Mucosa of gallbladder (tissue), 1 donor: ENCODE measurements at regions not wholly inside any gene's neighbourhood (a gene's known extent, or its start where the extent isn't known, plus 50 kb on each side); places are given as distances from the start of the nearest gene placed in this dataset.

Experiments
- DNase-seq: peaks from one replicate; pipeline ENCODE4 v3.0.0-alpha.2; 2020; ENCODE audit warnings: low spot score
- donor health status: DM: no; HTN: no; CAD: no.

DNA sequence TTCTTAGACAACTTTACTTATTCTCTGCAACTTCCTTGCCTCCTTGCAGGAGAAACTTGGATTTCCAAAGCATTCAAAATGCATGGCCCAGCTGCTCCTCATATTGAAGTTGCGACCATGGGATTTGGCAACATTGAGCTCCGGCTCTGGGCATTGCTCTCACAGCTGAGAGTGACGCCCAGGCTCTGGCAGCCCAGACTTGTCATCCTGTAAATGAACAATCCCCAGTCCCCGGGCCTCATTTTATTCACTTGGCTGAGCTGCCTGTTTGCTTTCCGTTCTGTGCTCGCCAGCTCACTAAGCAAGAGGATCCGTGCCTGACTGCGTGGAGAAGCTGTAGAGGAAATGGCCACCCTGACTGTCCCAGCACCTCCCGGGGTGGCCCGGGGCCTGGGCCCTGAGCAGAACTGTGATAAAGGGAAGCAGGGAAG lies 119.5 kb upstream of the CD93 start:
- DNase-seq: peak; percentile 66

DNA sequence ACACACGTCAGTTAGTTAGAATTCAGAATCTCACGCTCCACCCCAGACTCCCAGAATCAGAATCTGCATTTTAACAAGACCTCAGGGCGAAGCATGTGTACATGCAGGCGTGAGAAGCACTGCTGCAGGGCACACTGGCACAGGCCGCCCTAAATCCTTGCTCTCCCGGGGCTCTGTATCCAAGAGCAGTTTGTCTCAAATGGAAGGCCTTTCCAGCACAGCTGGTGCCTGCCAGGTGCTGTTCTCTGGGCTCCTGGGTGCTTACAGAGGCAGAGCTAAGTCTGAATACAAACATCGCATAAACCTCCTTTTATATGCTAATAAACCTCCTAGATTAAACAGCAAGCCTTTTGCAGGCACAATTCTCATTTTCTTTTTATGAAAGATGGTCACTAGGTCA lies 119.1 kb upstream of the CD93 start:
- DNase-seq: no peak

DNA sequence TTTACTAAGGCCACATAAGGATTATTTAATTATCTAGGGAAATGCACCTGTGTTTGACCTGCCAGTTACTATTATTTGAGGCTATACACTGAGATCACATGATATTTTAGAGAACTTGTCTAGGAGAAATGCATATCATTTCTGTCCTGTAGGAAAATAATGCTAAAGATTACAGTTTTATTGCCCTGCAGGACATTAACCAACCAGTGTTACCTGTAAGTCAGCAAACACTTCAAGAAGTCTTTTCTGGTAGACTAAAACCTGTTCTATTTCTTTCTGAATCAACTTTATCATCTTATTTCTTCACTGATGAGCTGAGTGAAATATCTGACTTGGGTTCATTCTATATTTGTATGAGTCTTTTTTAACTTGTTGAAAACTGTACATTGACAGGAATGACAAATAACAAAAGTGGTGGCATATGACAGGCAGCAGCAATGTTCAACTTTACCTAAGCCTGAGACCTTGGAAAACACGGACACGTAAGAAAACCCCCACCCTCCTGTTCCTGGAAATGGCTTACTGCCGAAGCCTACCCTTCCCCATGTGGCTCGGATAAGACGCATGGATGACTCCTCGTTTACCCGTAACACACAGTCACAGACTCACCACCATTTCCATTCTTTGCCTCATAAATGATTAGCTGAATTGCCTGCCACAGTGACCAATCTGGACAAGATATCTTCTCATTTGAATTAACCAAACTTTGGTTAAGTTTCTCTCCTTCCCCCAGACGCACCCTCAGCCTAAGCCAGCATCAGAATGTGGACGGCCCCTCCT lies 118.0 kb upstream of the CD93 start:
- no peak for DNase-seq

DNA sequence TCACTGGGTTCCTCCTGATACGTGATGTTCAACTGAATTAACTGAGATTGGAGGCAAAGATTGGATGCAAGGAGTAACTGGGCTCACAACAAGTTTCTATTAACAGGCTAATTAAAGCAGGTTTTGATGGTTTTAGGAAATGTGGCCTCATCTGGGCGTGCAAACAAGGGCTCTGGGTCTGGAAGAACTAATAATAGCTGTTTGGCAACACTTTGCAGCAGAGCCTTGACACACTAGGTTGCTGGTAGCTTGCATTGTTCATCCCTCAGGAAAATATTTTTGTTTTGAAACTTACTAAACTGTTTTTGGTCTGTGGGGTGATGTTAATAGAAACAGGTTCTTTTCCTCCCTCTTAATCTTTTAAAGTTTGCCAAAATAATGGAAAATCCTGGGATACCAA lies 117.2 kb upstream of the CD93 start:
- DNase-seq: no peak

DNA sequence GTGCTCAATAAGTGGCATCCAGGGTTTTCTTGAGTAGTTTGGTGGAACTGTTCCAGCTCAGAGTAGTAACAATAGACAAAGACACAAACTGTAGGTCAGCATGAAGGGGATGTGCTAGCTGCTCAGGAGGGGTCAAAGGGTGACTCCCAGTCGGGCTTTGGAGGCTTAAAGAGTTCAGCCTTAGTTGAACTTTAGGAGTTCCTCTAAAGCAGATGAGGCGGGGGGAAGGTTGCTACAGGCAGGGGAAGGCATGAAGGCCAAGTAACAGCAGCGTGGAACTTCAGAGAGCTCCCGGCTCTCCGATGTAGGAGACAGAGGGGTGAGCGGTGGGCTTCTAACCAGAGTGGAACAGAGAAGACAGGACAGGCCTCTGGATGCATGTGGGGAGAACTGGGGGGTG lies 115.5 kb upstream of the CD93 start:
- DNase-seq: no peak

DNA sequence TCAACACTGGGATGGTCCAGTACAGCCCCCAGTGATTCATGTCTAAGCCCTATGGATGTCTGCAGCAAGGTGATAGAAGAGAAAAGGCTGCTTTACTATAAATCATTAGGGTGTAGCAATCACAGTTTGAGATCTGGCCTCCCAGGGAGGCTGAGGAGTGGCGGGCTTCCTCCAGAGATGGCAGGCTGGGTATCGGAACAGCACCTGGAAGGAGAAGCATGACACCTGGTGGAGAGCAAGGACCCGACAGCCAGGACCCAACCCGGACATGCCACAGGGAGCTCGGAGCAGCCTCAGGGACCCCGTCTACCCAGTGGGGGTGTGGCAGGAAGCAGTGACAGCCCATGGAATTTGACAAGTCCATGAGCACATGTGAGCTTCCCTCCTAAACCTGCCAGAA lies 114.8 kb upstream of the CD93 start:
- DNase-seq: peak; percentile 51

DNA sequence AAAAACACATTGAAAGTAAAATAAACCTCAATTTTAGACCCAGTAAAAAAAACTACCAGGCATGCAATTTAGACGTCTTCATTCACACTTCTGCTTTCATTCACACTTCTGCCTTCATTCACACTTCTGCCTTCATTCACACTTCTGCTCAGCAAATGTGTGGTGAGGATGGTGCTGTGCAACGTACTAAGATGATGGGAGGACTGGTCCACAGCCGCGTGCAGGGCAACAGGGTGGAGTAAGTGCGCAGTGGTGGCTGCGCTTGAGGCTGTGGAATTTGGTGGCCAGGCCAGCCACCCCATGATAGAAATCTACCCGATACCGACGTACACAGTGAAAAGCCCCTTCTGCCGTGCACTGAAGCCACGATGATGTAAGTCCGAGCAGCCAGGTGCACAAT lies 114.3 kb upstream of the CD93 start:
- DNase-seq: no peak

DNA sequence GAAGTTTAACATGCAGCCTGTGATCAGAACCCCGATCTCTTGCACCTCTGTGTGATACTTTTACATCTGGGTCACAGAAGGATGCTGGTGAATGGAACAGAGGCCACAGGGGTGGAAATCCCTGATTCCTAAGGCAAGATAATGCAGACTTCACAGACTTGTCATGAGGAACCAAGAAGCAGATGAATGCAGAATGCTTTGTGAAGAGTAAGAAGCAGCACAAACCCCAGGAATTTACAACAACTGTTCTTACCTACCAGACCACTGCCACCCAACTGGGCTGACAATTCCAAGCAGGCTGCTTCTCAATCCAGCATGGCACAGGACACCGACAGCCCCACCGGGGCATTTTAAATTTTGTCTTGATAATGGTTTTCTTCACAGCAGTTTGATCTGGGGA lies 113.2 kb upstream of the CD93 start:
- DNase-seq: no peak

DNA sequence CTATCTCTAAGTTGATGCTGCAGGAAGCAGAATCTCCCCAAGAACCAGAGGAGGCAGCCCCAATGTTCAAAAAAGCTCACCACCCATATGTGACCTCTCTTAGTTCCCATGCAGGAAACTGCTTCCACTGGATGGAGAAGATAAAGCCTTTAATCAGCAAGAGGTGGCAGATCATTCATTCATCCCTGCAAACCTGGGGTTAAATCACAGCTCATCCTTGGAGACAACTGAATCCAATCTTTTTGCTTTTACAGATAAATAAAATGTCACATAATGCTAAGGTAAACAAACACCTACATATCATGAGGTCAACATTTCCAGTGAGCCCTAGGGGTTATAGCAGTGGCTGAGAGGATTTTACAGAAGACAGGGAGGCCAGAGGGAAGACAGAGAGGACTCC lies 112.7 kb upstream of the CD93 start:
- no peak for DNase-seq

DNA sequence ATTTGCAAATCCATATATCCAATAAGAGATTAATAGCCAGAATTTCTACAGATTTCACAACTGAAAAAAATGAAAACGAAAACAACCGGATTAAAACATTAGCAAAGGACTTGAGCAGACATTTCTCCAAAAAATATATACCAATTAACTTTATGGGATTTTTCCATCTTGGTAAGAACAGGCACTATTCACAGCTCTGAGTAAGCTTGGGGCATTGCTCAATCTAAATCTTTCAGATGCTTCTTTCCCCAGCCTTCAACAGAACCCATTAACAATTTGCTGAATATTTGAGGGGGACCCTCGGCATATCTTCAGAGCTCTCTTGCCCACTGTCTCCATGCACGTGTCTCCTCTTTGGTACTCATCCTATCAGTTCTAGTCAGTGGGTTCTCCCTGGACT lies 111.7 kb upstream of the CD93 start:
- no peak for DNase-seq

DNA sequence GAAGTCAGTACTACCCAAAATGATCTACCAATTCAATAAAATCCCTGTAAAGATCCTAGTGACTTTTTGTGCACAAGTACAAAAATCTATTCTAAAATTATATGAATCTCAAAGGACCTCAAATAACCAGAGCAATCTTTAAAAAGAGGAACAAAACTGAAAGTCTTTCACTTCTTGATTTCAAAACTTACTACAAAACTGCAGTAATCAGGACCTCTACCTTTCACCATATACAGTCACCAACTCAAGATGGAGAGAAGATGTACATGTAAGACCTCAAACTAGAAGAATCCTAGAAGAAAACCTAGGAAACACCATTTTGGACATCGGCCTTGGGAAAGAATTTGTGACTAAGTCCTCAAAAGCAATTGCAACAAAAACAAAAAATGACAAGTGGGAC lies 109.5 kb upstream of the CD93 start:
- no peak for DNase-seq

DNA sequence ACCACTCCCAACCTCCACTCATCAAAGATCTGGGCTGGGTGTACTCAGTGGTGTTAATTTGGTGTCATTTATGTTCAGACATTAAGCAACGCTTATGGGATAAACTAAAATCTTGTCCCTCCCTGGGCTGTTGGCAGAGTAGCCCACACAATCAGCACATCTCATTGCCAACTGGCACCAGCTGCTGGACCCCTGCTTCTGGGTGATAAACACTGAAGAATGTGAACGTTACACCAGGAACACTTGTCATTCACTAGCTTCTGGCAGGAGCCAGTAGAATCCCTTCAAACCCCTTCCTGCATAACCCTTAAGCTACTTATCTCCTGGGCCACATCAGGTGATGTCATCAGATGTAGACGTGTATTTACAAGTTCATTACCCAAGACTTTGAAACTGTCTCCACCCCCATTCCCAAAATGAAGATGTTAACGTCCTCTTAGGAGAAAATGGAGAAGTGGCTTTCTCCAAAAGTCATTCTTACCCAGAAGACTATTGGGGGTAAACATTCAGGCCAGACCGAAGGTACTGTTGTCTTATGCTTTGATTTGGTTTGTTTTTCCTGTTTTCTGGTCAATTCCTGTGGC lies 107.8 kb upstream of the CD93 start:
- DNase-seq: no peak

DNA sequence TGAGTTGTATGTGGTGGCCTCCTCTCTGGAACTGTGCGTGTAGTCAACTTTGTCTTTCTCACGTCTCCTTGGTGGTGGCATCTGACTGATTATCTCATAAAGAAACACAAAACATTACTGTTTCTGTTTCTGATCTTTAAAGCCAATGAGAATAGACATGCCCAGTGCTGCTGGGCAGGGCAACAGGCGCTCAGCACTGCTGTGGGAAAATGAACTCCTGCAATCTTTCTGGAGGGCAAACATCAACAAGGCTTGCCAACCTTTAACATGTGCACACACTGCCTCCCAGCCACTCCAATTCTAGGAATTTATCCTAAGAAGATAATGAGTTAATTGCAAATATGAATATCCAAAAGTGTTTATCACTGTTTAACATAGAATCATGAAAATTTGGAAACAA lies 106.3 kb upstream of the CD93 start:
- no peak for DNase-seq

DNA sequence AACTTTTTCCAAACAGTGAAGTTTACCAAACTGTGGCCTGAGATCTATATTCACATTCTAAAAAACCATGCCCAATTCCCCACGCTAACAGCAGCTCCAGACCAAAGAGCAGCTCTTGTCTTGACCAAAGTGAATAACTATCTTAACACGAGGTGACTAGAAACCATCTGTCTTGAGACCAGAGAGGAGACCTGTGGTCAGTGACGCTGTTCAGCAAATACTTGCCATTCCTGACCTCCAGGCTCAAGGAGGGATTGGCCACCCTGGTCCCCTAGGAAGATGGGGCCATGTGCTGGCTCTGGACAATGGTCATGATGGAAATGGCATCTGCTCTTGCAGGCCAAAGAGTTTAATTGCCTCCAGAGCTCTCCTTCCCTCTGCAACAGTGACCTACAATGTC lies 104.4 kb upstream of the CD93 start:
- no peak for DNase-seq

DNA sequence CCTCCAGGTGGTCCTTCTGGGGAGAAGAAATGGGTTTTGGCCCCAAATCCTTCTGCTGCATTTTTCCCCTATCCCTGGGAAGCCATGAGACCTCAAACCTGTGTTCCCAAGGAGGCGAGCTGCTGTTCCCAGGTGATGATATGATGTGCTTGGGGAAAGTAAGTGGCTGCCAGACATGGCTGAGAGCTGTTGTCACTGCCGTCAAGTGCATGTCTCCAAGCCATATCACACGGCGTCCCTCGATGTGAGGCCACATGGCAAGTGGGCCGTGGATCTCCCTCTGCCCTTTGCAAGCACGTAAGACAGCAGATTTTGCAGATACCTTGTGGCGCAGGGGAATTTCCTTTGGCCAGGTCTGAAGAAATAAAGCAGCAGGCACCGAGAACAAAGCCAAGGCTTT lies 103.7 kb upstream of the CD93 start:
- no peak for DNase-seq

DNA sequence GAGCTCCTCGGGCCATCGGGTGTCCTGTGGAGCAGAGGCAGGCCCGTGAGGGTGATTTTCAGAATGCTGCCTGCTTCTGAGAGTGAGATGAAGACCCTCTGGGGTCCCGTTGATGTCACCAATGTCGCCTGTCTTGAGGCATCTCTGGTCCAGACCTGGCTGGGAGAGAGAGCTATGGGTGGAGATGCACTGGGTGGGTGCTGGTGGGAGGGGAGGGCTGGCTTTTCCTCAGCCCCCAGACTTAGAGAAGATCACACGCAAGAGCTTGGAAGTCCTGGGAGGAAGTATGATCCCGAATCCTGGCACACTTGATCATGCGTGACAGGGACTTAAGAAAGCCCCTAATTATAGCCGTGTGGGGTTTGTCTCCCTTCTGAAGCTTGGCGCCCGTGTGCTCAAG lies 103.2 kb upstream of the CD93 start:
- DNase-seq: no peak

DNA sequence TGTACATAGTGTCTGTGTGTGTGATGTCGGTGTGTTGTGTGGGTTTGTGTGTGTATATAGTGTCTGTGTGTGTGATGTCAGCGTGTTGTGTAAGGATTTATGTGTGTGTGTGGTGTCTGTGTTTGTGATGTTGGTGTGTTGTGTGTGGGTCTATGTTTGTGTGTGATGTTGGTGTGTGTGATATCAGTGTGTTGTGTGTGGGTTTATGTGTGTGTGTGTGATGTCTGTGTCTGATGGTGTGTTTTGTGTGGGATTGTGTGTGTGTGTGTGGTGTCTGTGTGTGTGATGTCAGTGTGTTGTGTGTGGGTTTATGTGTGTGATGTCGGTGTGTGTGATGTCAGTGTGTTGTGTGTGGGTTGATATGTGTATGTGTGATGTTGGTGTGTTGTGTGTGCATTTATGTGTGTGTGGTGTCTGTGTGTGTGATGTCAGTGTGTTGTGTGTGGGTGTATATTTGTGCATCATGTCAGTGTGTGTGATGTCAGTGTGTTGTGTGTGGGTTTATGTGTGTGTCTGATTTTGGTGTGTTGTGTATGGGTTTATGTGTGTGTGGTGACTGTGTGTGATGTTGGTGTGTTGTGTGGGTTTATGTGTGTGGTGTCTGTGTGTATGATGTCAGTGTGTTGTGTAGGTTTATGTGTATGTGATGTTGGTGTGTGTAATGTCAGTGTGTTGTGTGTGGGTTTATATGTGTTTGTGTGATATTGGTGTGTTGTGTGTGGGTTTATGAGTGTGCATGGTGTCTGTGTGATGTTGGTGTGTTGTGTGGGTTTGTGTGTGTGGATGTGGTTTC lies 102.4 kb upstream of the CD93 start:
- no peak for DNase-seq

DNA sequence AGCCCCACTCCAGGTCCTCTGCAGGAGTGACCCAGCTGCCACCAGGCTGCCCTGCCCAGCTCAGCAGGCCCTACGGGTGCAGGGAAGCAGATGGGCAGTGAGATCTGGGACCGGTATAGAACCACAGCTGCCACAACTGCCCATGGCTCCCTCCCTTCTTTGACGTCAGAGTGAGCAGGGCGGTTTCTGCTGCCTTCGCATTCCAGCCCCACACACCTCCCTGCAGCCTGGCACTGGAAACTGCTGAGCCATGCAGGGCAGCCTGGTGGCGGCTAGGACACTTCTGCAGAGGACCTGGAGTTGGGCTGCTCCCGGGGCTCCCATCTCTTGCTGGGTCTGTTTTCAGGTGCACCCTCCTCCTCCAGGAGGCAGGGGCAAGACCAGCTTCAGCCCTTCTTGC lies 101.6 kb upstream of the CD93 start:
- DNase-seq: peak; percentile 73

DNA sequence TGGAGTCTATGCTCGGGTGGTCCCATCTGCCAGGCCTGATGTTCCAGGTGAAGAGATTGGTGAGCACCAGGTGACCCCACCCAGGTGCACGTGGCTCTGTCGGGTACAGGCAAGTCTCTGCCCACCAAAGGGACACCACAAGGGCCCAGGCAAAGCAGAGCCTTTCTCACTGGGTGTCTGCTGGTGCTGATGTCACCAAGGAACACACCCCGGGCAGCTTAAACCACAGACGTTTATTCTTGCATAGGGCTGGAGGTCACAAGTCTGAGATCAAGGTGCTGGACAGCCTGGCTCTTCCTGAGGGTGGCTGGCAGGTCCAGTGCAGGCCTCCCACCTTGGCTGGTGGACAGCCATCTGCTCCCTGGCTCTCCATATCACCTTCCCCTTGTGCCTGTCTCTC lies 100.7 kb upstream of the CD93 start:
- DNase-seq: no peak

DNA sequence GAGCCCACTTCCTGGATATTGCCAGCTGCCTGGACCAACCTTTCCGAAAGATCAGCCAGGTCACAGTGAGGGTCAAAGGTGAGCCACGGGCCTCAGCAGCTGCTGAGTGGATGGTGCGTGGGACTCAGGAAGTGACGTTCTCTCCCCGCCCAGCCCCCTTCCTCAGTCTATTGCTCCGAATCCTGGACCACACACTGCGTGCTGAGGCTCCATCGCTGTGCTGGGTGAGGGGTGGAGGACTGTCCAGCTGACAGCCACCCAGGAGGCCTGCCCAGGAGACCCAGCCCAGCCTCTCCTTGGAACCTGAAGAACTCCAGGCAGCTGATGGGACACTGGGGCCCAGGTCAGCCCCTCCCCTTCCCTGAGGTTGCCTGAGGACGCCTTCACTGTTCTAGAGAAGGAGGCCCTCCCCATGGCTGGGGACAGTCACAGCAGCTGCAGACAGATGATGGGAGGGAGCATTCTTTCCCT lies 94.4 kb upstream of the CD93 start:
- peak; percentile 46 for DNase-seq

DNA sequence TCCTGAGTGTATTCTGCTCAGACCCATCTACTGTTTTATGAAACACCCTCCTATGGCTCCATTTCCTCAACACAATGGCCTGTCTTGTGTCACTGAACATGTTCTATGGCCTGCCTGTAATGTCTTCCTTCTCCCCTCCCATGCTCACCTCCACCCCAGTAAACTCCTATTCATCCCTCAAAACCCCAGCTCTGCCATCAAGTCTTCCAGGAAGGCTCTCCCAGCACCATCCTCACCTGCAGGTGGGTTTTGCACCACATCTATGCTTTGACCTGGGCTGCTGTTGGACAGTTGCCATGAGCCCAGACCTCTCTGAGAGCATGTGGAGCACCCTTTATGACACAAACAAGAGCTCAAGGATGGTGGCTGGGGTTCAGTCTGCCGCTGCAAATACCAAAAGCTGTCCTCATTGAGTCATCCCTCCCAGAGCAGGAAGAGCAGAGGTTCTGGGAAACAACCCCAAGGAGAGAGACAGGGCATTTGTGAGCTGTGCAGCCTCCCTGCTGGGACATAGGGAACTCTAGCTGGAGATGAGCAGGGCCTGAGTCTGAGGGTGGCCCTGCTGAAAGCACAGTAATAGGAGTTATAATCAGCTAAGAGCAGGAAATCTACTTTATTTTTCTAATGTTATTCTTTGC lies 93.8 kb upstream of the CD93 start:
- no peak for DNase-seq

DNA sequence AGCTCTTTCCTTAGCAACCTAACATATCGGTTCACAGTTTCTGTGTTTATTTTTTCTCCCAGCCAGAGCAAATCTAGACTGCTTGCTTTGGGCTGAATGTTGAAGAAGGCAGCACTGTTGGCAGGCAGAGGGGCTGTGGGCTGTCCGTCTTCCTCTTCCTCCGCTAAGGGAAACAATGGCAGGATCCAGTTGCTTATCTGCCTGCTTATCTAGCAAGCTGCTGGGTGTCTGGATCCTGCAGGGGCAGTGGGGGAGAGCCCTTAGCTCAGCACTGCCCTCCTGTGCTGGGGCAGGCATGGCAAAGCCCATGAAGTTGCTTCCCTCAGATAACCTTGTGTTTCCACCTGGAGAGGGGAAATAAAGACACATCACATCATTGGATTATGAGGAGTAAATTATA lies 92.7 kb upstream of the CD93 start:
- no peak for DNase-seq

DNA sequence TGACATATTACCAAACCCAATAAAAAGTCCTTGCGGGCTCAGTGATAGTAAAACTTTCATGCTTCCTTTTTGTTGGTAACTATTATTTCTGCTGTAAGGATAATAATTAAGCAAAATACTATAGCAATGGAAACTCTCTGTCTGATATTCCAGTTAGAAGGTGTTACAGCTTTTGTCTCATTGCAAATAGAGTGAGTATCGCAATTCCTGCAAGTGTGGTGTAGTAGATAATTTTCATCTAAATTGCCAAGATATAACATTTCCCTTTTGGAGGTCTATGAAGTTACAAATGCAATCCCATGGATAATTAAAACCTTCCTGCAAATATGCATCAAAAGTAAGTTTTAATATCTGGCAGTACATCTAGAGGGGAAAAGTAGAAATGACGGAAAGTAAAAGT lies 88.7 kb upstream of the CD93 start:
- no peak for DNase-seq
